SU-DHL-6 (cell line): ENCODE measurements at regions not wholly inside any gene's neighbourhood (a gene's known extent, or its start where the extent isn't known, plus 50 kb on each side); places are given as distances from the start of the nearest gene placed in this dataset.

Source experiments
- EZH2phosphoT487 ChIP-seq: fragments of 200-600 bp; sonication (generic), shearing (Covaris generic); conservative IDR thresholded peaks from 2 replicates; pipeline ENCODE4 v1.6.1; 2018; ENCODE audit warnings: mild to moderate bottlenecking, antibody characterized with exemption, low read length, moderate library complexity, mixed read lengths
- TF ChIP-seq, protein P1 (sequence below): fragments of 200-600 bp; sonication (generic); IDR thresholded peaks from one replicate; pipeline ENCODE4 v1.5.1; 2017; ENCODE audit warnings: antibody characterized with exemption, mild to moderate bottlenecking, low read length, moderate library complexity; ENCODE audit not compliant: insufficient read depth, poor library complexity, severe bottlenecking

DNA sequence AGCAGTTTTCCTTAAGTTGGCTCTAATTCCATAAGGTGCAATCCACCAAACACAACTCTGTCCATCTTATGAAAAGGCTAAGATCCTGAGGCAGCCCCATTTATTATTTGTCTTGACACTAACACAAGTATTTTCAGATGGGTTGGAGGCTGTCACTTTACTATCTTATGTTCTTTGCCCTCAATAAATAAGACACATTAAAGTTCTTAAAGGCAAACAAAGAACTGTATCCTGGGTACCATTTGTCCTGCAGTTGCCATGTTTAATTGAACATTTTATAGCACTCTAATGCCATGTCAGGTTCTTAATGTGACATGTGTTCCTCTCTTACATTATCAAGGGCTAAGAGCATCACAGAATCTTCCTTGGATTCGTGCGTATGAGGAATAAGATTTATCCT lies 189.5 kb upstream of the SNX2 start:
- TF ChIP-seq, protein P1, sequence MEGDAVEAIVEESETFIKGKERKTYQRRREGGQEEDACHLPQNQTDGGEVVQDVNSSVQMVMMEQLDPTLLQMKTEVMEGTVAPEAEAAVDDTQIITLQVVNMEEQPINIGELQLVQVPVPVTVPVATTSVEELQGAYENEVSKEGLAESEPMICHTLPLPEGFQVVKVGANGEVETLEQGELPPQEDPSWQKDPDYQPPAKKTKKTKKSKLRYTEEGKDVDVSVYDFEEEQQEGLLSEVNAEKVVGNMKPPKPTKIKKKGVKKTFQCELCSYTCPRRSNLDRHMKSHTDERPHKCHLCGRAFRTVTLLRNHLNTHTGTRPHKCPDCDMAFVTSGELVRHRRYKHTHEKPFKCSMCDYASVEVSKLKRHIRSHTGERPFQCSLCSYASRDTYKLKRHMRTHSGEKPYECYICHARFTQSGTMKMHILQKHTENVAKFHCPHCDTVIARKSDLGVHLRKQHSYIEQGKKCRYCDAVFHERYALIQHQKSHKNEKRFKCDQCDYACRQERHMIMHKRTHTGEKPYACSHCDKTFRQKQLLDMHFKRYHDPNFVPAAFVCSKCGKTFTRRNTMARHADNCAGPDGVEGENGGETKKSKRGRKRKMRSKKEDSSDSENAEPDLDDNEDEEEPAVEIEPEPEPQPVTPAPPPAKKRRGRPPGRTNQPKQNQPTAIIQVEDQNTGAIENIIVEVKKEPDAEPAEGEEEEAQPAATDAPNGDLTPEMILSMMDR: no peak
- TF ChIP-seq EZH2phosphoT487: no peak
